NCI-H82 treated with DMSO at 0.1 percent for 48 hours (cell line): ENCODE measurements at regions not wholly inside any gene's neighbourhood (a gene's known extent, or its start where the extent isn't known, plus 50 kb on each side); places are given as distances from the start of the nearest gene placed in this dataset.
"Not testable (repeated sequence)": the region's sequence is repeated elsewhere in the genome, so short reads cannot be mapped to it uniquely, and the experiment has no call there.

ENCODE experiments used
- DNase-seq: peaks from one replicate; lab custom pipeline; 2025; ENCODE audit not compliant: unreplicated experiment; lab: John Stamatoyannopoulos, UW

DNA sequence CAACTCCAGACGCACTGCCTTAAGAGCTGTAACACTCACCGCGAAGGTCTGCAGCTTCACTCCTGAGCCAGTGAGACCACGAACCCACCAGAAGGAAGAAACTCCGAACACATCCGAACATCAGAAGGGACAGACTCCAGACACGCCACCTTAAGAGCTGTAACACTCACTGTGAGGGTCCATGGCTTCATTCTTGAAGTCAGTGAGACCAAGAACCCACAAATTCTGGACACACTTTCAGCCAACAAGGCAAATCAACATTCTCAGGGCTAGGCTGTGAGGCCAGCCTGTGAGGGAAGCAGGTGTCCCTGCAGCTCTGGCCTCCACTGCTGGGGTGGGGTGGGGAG, 275.3 kb downstream of the ADGRD1 start:
- DNase-seq = not testable (repeated sequence)

DNA sequence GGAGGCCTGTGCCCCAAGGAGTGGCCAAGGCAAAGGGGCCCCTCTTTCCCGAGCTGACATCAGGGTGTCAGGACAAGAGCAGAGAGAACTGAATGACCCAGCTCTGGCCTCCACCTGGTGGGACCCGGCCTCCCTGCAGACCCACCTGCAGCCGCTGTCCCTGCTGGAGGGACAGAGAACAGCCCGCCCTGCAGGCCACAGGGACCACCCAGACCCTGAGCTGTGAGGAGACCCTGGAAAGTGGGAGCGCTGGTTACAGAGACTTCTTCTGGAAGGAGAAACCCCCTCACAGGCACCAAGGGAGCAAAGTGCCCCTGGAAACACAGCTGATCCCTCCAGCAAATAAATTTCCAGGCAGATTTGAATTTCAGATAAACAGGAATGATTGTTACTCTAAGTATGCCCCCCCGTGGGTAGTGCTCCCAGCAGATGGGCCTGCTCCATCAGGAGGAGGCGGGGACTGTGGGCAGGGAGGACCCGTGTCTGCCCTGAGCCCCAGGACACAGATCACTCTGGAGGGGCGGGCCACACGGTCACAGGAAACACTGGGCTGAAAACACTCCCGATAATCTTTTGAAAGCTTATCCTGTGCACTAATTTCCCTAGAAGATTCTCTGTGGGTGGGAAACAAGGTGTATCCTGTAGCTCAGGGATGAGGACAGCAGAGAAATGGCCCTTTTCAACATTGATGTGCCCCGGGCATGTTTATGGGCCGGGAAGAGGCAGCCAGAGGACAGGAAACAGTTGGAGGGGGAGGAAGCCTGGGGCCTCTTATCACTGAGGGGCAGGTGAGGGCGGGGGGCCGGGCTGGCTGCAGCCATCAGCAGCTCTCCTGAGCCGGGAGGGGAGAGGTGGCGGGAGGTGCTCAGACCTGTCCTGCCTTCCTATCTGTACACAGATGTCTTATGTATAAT, 276.0 kb downstream of the ADGRD1 start:
- peak; percentile 13 for DNase-seq

DNA sequence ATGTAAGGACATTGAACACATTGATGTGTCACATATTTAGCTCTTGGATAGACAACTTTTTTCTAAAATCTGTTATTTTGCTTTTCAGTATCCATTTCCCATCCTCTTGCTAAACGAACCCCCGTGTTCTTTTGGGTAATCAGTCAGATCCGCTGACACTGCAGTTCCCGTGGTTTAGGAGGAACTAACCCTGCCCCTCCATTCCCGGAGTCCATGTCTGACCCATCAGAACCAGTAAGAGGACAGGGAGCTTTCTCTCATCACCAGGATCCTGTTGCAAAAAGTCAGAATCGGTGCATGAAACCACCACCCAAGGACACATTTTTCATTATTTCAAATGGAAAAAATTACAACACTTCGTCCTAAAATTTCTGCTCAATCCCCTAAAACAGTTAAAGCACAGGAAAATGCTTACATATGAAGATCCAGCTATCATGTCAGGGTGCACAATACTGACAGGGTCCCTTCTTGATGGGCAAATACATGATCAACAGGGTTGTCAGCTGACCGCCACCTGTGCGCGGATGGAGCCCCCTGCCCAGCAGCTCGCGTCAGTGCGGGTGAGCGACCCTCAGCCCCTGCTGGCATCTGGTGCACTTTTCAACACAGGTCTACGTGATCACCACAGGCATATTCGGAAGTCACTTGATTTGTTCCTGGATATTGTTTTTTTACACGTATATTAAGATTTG, 276.8 kb downstream of the ADGRD1 start:
- DNase-seq = no peak

DNA sequence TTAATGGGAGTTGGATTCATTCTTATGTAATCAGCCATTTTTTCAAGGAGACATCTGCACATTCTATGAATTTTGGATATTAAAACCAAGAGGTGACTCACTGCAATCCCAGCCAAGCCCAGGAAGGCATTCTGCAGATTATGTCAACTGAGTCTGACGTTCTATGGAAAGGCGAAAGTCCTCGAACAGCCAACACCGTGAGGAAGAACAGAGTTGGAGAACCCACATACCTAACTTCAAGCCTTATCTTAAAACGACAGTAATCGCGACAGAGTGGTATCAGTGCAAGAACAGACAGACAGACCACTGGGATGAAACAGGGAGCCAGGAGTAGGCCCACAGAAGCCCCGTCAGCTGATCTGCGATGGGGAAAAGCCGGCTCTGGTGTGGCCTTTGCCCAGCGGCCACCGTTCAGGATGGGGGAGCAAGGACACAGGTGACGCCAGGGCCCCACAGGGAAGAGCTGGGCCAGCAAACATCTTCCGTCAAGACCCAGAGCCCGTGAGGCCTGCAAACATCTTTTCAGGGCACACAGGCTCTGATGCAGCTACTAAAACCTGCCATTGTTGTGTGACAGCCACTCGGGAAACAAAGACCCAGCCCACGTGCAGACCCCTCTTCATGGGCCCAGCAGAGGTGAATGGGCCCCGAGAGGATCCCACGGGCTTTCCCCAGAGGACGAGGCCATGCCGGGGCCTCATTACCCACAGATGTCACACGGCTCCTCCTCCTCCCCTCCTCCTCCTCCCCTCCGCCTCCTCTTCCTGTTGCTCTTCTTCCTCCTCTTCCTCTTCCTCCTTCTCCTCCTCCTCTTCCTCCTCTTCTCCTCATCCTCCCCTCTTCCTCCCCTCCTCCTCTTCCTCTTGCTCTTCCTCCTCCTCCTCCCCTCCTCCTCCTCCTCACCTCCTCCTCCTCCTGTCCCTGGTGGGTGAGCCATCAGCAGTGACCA, 277.6 kb downstream of the ADGRD1 start:
- DNase-seq = no peak

DNA sequence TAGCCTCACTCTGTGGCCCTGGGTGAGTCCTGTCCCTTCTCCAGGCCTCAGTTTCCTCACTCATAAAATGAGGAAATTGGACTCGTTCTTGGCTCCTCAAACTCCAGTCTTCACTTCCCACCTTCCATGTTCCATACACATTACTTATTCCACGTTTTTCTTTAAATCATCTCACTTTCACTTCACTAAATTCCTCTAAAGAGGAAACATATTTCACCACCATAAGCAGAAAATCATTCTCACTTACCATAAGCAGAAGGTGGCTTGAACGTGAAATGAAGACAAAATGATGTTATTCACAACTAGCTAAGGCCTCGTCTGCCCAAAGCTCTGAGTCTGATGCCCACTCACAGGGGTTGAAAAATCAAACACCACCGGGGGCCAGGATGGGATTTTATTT, 278.3 kb downstream of the ADGRD1 start:
- no peak for DNase-seq

DNA sequence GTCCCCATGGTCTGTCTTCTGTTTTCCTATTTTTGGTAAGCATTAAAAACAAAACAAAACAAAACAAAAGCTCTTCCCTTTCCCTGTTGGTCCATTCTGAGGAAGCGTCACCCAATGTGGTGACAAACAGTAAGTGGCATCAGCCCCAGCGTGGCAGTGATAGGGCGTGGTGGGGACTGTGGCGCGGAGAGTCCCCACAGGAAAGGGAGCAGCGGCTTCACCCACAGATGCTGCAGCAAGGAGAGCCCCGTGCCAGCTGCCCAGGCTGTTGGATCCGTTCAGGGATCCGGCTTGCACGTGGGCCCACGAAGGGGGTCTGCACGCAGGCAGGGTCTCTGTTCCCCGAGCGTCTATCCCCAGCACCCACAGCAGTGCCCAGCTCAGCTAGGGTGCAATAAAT, 279.2 kb downstream of the ADGRD1 start:
- not testable (repeated sequence) for DNase-seq

DNA sequence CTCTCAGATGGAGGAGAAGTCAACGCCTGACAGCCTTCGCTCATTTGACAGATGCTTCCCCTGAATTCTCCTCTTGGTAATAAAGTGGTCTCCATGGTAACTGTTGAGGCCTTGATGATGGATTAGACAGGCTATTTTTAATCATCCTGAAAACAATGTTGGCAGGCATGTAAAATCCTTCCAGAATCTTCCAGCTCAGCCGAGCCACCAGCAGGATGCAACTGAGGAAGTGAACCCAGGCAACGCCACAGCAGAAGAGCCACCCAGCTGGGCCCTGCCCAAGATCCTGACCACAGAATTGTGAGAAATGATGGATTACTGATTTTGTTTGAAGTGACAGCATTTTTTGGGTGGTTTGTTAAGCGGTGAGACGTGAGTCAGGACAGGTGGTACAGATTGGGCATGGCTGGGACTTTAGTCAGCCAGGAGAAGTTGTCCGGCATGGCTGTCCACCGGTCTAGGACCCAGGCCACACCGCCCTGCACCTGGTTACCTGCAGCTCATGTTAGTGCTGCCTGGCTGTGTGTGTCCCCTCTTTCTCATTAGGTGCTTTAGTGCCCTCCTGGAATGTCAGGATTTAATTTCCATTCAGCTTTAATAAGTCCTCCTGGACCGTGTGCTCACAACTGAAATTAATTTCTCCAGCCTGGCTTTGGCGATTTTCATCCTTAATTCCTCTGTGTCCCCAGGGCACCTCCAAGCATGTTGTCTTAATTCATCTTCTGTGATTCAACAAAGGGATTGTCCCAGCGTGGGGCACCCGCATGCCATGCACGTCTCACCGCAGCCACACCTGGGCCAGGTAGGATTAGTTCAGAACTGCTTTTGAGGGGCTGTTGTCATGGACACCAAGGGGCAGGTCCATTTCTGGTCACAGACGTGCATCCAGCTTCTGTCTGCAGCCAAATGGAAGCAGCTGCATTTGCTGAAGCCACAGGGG, 280.4 kb downstream of the ADGRD1 start:
- DNase-seq = not testable (repeated sequence)

DNA sequence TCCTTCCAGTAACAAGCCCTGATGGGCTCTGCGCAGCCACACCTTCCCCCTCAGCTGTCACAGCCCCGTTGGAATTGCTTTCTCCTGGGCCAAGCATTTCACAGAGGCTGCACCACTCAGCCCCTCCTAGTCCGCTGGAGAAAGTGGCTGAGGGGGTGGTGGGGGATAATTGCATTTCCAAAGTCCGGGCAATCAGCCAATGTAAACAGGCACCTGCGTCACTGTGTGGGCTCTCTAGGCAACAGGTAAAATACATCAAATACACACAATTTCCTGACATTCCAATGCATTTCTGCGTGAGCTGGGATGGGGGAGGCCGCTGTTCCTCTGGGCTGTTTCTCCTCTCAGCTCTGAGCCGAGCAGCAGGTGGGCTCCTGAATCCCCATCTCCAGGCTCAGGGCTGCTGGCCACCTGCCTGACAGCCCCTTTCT, 281.1 kb downstream of the ADGRD1 start:
- DNase-seq = not testable (repeated sequence)

DNA sequence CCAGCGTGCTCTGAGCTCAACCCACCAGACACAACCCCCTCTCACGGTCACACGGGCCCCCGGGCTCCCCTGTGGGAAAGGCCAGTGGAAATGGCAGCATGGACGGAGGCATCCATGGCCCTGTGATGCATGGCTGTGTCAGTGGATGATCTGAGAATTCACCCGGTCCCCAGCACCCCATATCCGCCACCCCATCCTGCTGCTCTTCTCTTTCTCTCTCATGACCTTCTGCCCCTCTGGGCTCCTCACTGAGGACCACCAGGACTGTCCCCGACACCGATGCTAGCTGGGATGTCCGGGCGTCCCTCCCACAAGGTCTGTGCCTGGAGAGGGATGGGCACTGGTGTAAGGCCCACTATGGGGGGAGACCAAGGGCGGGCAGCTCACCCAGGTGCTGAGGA, 282.2 kb downstream of the ADGRD1 start:
- no peak for DNase-seq

DNA sequence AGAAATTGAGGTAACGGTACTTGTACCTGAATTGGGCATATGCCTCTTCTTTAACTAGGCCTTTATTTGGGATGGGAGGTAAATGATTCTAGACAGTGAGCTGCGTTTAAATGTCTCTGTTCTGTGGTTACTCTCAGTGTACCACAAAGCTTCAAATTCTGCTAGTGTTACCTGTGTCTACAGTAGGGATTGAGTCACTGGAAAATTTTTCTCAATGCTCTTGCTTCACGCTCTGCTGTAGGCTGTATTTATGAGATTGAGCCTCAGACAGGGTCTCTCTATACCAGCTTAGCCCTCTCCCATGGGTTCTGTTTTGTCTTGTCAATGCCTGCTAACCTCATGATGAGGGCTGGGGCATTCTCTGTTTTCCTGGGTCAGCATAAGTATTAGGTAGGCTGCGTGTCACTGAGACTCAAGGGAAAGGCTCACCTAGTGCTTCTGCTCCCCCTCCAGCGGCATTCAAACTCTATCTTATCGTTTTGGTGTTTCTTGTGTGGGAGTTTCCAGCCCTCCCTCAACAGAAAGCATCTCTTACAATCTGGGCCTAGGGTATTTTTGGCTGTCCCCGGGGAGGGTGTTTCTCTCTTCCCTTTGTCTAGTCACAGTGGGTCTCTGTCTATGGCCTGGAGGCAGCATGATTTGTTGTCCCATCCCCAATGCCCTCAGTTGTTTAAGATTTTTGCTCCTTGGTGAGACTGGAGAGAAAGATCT, 285.8 kb downstream of the ADGRD1 start:
- no peak for DNase-seq

DNA sequence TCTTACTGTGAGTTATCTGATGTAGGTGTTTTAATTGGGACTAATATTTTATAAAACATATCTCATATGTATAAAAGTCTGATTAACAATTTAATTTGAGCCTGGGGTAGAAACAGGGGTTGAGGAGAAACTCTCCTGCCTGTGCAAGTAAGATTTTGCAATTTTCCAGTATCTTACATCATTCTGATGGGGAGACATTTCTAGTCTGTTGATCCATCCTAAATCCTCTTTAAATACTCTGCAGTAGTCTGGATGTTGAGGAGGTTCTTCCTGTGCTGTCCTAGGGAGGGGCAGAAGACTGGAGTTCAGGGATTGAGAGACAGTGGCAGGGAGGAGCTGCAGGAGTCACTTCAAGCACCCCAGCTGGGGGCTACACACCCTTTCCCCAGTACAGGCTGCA, 287.8 kb downstream of the ADGRD1 start:
- DNase-seq = no peak

DNA sequence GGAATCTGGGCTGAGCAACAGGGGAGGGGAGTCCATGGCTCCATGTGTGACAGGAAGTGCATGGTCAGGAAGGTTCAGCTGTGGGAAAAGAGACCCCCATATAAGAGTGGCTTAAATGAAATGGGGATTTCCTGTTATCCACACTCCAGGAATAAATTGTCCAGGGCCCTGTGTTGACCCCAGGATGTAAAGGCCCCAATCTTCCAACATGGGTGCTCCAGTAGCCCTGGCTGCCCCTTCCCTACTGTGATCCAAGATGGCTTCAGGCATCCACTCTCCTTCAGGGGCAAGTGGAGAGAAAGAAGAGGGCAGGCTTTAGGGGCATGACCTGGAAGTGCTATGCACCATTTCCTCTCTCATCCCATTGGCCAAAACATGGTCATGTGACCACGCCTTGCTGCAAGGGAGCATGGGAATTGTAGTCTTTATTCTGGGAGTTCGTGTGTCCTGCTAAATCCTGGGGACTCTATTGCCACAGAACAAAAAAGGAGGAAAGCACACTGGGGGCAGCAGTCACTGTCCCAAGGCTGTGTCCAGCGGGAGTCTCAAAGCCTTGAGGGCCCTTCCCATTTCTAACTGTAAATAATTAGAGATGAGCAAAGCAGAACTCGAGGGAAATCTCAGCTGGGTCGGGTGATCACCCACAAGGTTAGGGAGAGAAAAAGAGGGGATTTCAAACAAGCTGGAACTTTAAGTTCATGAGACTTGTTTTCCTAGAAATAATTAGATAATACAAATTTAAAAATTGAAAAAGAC, 289.2 kb downstream of the ADGRD1 start:
- DNase-seq = no peak

DNA sequence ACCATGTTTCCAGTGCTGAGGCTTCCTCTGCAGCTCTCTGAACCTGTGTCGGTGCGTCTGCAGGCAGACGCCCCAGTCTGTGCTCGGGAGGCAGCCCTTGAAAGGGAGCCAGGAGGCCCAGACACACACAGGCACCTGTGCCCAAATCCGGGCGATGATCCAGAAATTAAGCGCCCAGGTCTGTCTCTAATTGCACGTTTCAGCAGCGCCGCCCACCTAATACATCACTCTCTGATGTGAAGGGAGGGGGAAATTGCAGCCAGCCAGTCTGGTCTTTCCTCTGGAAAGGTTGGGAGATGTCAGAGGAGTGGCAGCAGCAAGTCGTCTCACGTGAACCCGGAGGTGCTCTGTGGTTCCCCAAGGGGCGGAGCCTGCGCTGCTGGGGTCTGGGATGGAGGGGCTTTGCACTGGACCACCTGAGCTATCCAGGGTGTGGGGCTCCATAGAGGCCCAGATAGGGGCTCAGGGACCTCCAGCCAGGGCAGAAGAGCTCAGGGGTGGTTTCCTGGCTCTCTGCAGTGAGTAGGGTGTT, 290.5 kb downstream of the ADGRD1 start:
- not testable (repeated sequence) for DNase-seq

DNA sequence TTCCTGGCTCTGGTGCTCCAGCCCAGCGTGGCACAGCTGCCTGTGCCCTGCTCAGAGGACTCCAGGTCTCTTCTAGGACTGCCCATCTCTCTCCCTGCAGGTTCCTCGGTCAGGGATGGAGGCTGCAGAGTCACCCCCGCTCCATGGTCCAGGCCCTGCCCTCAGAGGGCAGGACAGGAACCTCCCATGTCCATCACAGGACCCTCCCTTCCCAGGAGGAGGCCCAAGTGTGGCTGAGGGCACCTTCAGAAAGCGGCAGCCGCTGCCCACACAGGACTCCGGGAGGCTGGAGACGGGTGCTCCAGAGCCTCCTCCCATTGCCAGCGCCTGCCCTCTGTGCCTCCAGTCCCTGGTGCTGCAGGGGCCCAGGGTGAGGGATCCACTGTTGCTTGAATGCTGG, 291.5 kb downstream of the ADGRD1 start:
- not testable (repeated sequence) for DNase-seq

DNA sequence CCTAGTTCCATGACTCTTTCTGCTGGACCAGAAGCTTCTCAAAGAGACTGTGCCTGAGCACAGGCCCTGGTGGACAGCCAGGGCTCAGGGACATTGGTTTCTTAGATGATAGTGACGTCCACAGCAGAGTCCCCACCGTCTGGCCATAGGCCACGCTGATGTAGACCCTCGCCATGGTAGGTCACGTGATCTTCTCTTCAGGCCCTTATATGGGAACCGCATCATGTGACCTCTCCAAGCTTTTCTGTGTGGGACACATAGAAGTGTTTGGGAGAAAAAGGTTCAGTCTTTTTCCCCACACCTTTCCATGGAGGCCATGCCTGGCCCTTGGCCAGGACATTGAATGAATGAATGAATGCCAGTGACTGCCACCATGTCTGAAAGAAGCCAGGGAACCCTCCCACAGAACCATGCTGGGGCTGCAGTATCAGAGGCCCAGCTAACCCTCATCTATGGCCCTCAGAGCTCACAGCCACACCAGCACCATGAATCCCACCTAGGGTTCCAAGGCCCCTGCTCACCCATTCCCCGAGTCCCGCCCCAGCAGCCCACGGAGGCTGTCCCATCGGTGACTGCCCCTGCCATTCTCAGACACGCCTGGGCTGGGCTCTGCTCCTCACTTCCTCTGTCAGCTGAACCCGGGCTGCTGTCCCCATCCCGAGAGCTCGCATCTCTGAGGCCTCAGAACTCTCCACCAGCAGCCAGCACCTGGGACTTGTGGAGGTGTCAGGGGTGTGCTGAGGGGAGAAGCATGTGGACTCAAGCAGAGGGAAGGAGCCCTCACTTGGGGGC, 292.1 kb downstream of the ADGRD1 start:
- no peak for DNase-seq

DNA sequence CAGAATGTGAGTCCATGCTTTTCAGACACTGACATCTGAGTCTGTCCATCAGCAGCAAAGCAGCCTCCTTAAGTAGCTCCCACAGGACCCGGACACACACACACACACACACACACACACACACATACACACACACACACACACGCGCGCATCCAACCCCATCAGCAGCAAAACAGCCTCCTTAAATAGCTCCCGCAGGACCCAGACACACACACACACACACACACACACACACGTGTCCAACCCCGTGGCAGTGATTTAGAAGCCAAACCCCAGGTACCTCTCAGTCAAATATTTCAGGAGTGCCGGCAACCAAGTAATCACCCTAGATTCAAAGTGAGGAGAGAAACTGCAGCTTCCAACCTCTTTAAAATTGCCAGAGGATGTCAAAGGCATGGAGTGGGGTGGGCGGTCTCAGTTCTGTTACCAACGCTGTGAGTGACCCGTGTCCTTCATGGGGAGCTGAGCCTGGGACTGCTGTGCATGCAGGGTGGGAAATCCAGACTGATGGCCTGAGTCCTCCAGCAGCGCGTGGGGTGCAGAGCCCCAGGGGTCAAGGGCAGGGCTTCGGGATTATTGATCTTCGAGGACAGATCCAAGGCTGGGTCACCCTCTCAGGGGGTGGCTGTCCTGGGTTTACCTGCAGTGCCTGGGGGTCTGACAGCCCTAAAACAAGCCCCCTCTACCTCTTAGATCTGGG, 293.5 kb downstream of the ADGRD1 start:
- not testable (repeated sequence) for DNase-seq

DNA sequence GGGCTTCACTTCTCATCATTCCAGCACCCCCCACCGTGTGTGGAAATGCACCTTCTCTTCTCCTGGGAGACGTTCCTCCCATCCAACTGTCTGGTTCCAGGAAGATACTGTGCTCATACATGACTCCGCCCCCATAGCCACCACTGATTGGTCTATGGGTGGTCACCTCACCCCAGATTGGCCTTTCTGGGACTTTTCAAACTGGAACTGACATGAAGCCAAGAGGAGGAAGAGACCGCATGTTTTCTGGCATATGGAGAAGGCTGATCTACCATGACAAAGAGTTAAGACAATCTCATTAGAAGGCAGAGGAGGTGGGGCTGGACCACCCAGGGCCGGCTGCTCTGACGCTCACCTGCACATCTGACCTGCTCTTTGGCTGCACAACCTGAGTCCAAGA, 294.2 kb downstream of the ADGRD1 start:
- peak; percentile 10 for DNase-seq
